Spleen (tissue), 7 donors: ENCODE measurements at regions not wholly inside any gene's neighbourhood (a gene's known extent, or its start where the extent isn't known, plus 50 kb on each side); places are given as distances from the start of the nearest gene placed in this dataset.

Experiments
- POLR2A ChIP-seq, 3 donors: fragments of 450-650 bp; IDR thresholded peaks; one replicate each; pipeline ENCODE4 v1.5.1; 2017; ENCODE audit warnings: antibody characterized with exemption in 3 of 3, mild to moderate bottlenecking in 1 of 3
- POLR2AphosphoS5 ChIP-seq, 3 donors: sonication (generic); formaldehyde crosslinking; IDR thresholded peaks; one replicate each; pipeline ENCODE4 v1.5.1; 2017; ENCODE audit warnings: antibody characterized with exemption in 3 of 3
- TF ChIP-seq, protein P1 (sequence below), 11 experiments: fragments of 200-600 bp in 7 of 11; fragments of 450-650 bp in 4 of 11; sonication (generic) in 4 of 11; IDR thresholded peaks in 8 of 11; conservative IDR thresholded peaks in 3 of 11; 1 replicate in 7 of 11; 2 replicates in 4 of 11; pipeline versions ENCODE4 v1.4.0 to v1.8.0; 2016 to 2021; ENCODE audit warnings: antibody characterized with exemption in 11 of 11, inconsistent platforms in 4 of 11, mild to moderate bottlenecking in 1 of 11
- donor health status: DM: no; HTN: no; CAD: no; lungs with moderate emphysema.
- donor health status: DM: no; HTN: no; CAD: no.
- donor health status: DM: no; HTN: no; CAD: no.

DNA sequence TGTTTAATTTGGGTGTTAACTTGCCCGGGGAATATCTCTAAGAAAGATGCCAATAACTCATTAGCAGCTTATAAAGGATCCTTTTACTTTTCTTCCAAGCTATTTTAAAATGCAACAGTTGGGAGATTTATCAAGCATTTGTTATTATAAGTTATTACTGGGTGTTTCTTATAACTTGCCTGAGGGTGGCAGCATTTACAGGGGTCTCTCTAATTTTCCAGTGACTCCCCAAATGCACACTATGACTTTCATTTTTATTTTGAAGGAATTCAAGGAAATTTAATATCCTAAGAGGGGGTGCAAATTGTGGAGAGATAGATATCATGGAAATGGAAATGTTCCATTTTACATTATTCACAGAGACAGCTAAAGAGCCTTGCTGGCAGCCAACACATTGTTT is 138.0 kb downstream of the PDGFRA start:
- TF ChIP-seq POLR2A (IDR thresholded peaks at IDR 0.05) (no peak), POLR2AphosphoS5 (IDR thresholded peaks at IDR 0.05) (no peak)
- TF ChIP-seq, protein P1, sequence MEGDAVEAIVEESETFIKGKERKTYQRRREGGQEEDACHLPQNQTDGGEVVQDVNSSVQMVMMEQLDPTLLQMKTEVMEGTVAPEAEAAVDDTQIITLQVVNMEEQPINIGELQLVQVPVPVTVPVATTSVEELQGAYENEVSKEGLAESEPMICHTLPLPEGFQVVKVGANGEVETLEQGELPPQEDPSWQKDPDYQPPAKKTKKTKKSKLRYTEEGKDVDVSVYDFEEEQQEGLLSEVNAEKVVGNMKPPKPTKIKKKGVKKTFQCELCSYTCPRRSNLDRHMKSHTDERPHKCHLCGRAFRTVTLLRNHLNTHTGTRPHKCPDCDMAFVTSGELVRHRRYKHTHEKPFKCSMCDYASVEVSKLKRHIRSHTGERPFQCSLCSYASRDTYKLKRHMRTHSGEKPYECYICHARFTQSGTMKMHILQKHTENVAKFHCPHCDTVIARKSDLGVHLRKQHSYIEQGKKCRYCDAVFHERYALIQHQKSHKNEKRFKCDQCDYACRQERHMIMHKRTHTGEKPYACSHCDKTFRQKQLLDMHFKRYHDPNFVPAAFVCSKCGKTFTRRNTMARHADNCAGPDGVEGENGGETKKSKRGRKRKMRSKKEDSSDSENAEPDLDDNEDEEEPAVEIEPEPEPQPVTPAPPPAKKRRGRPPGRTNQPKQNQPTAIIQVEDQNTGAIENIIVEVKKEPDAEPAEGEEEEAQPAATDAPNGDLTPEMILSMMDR (IDR thresholded peaks at IDR 0.05 in 8 of 11, conservative IDR thresholded peaks at IDR 0.05 in 3 of 11) = no peak
